ENCODE measurements at regions not wholly inside any gene's neighbourhood (a gene's known extent, or its start where the extent isn't known, plus 50 kb on each side); places are given as distances from the start of the nearest gene placed in this dataset.
A peak's percentile ranks its signal among the peaks of the same experiment; 100 is the strongest.

GRCh38 chr22:48459859-48460823, 1367.5 kb downstream of the BRD1 start:
- FAIRE-seq = no peak
- TF ChIP-seq TAF1 (IDR thresholded peaks at IDR 0.05; ENCODE audit: low read depth, low read length) (no peak), POU2F2 (IDR thresholded peaks at IDR 0.05; ENCODE audit: low read depth, low read length) (no peak), SPI1 (IDR thresholded peaks at IDR 0.05; ENCODE audit: low read depth, low read length) (no peak), POLR2AphosphoS5 (IDR thresholded peaks at IDR 0.05; ENCODE audit: low read depth, low read length) (no peak), PAX5 (IDR thresholded peaks at IDR 0.05; ENCODE audit: insufficient read depth, low read length, severe bottlenecking) (no peak), POLR2A (IDR thresholded peaks at IDR 0.05; ENCODE audit: low read depth, low read length) (no peak)
- DNase-seq (ENCODE audit: insufficient read length, low spot score) = no peak

- FAIRE-seq = no peak
- no peak for TF ChIP-seq PAX5 (IDR thresholded peaks at IDR 0.05; ENCODE audit: insufficient read depth, low read length, severe bottlenecking)
- TF ChIP-seq POU2F2 (IDR thresholded peaks at IDR 0.05; ENCODE audit: low read depth, low read length) = no peak
- no peak for TF ChIP-seq POLR2A (IDR thresholded peaks at IDR 0.05; ENCODE audit: low read depth, low read length)
- TF ChIP-seq SPI1 (IDR thresholded peaks at IDR 0.05; ENCODE audit: low read depth, low read length) = no peak
- TF ChIP-seq TAF1 (IDR thresholded peaks at IDR 0.05; ENCODE audit: low read depth, low read length) = no peak
- TF ChIP-seq POLR2AphosphoS5 (IDR thresholded peaks at IDR 0.05; ENCODE audit: low read depth, low read length) = no peak
- no peak for DNase-seq (ENCODE audit: insufficient read length, low spot score)
Measured at GRCh38 chr22:48459259-48459658, 1368.4 kb downstream of the BRD1 start.

- no peak for DNase-seq (ENCODE audit: insufficient read length, low spot score)
- TF ChIP-seq POLR2A (IDR thresholded peaks at IDR 0.05; ENCODE audit: low read depth, low read length) (no peak), POU2F2 (IDR thresholded peaks at IDR 0.05; ENCODE audit: low read depth, low read length) (no peak), POLR2AphosphoS5 (IDR thresholded peaks at IDR 0.05; ENCODE audit: low read depth, low read length) (no peak), PAX5 (IDR thresholded peaks at IDR 0.05; ENCODE audit: insufficient read depth, low read length, severe bottlenecking) (no peak), TAF1 (IDR thresholded peaks at IDR 0.05; ENCODE audit: low read depth, low read length) (no peak), SPI1 (IDR thresholded peaks at IDR 0.05; ENCODE audit: low read depth, low read length) (no peak)
- FAIRE-seq = no peak
Measured at GRCh38 chr22:48456449-48456848, 1371.2 kb downstream of the BRD1 start.

GRCh38 chr22:48453751-48454485, 1373.8 kb downstream of the BRD1 start:
- DNase-seq (ENCODE audit: insufficient read length, low spot score) = no peak
- TF ChIP-seq POLR2A (IDR thresholded peaks at IDR 0.05; ENCODE audit: low read depth, low read length) (no peak), TAF1 (IDR thresholded peaks at IDR 0.05; ENCODE audit: low read depth, low read length) (no peak), POLR2AphosphoS5 (IDR thresholded peaks at IDR 0.05; ENCODE audit: low read depth, low read length) (no peak), PAX5 (IDR thresholded peaks at IDR 0.05; ENCODE audit: insufficient read depth, low read length, severe bottlenecking) (no peak), SPI1 (IDR thresholded peaks at IDR 0.05; ENCODE audit: low read depth, low read length) (no peak), POU2F2 (IDR thresholded peaks at IDR 0.05; ENCODE audit: low read depth, low read length) (no peak)
- FAIRE-seq = no peak

- FAIRE-seq (no peak), DNase-seq (ENCODE audit: insufficient read length, low spot score) (no peak)
- no peak for TF ChIP-seq POLR2A (IDR thresholded peaks at IDR 0.05; ENCODE audit: low read depth, low read length)
- no peak for TF ChIP-seq TAF1 (IDR thresholded peaks at IDR 0.05; ENCODE audit: low read depth, low read length)
- TF ChIP-seq POLR2AphosphoS5 (IDR thresholded peaks at IDR 0.05; ENCODE audit: low read depth, low read length) = no peak
- TF ChIP-seq SPI1 (IDR thresholded peaks at IDR 0.05; ENCODE audit: low read depth, low read length) = no peak
- no peak for TF ChIP-seq PAX5 (IDR thresholded peaks at IDR 0.05; ENCODE audit: insufficient read depth, low read length, severe bottlenecking)
- TF ChIP-seq POU2F2 (IDR thresholded peaks at IDR 0.05; ENCODE audit: low read depth, low read length) = no peak
Measured at GRCh38 chr22:48453171-48453570, 1374.5 kb downstream of the BRD1 start.

GRCh38 chr22:48452766-48453165, 1374.9 kb downstream of the BRD1 start:
- FAIRE-seq (no peak), DNase-seq (ENCODE audit: insufficient read length, low spot score) (no peak)
- TF ChIP-seq PAX5 (IDR thresholded peaks at IDR 0.05; ENCODE audit: insufficient read depth, low read length, severe bottlenecking) (no peak), POLR2A (IDR thresholded peaks at IDR 0.05; ENCODE audit: low read depth, low read length) (no peak), TAF1 (IDR thresholded peaks at IDR 0.05; ENCODE audit: low read depth, low read length) (no peak), POU2F2 (IDR thresholded peaks at IDR 0.05; ENCODE audit: low read depth, low read length) (no peak), SPI1 (IDR thresholded peaks at IDR 0.05; ENCODE audit: low read depth, low read length) (no peak), POLR2AphosphoS5 (IDR thresholded peaks at IDR 0.05; ENCODE audit: low read depth, low read length) (no peak)

- FAIRE-seq (no peak), DNase-seq (ENCODE audit: insufficient read length, low spot score) (no peak)
- TF ChIP-seq POLR2A (IDR thresholded peaks at IDR 0.05; ENCODE audit: low read depth, low read length) (no peak), SPI1 (IDR thresholded peaks at IDR 0.05; ENCODE audit: low read depth, low read length) (no peak), POU2F2 (IDR thresholded peaks at IDR 0.05; ENCODE audit: low read depth, low read length) (no peak), PAX5 (IDR thresholded peaks at IDR 0.05; ENCODE audit: insufficient read depth, low read length, severe bottlenecking) (no peak), TAF1 (IDR thresholded peaks at IDR 0.05; ENCODE audit: low read depth, low read length) (no peak), POLR2AphosphoS5 (IDR thresholded peaks at IDR 0.05; ENCODE audit: low read depth, low read length) (no peak)
Measured at GRCh38 chr22:48451891-48452290, 1375.8 kb downstream of the BRD1 start.

GRCh38 chr22:48450188-48450825, 1377.4 kb downstream of the BRD1 start:
- FAIRE-seq (no peak), DNase-seq (ENCODE audit: insufficient read length, low spot score) (peak; percentile 54)
- no peak for TF ChIP-seq POLR2AphosphoS5 (IDR thresholded peaks at IDR 0.05; ENCODE audit: low read depth, low read length)
- TF ChIP-seq SPI1 (IDR thresholded peaks at IDR 0.05; ENCODE audit: low read depth, low read length) = peak; percentile 22; the same call in 1 of the 2 replicates
- TF ChIP-seq PAX5 (IDR thresholded peaks at IDR 0.05; ENCODE audit: insufficient read depth, low read length, severe bottlenecking) = no peak

All from GM12891 (cell line).